C4-2B (cell line): ENCODE measurements at regions not wholly inside any gene's neighbourhood (a gene's known extent, or its start where the extent isn't known, plus 50 kb on each side); places are given as distances from the start of the nearest gene placed in this dataset.

Source experiments
- H3K27ac ChIP-seq: fragments of 450-650 bp; 2 replicates; pipeline ENCODE4 v1.5.1; 2017
- CTCF ChIP-seq: fragments of 450-650 bp; conservative IDR thresholded peaks from 2 replicates; pipeline ENCODE4 v1.5.1; 2017; ENCODE audit warnings: mild to moderate bottlenecking
- ZFX ChIP-seq: fragments of 450-650 bp; IDR thresholded peaks from 2 replicates; pipeline ENCODE4 v1.6.1; 2017

GRCh38 chr14:26067341-26067740, 530.5 kb downstream of the NOVA1 start:
- TF ChIP-seq CTCF: no peak
- TF ChIP-seq ZFX: no peak

GRCh38 chr14:26056036-26056616, 541.7 kb downstream of the NOVA1 start:
- H3K27ac ChIP-seq: no peak overlapping the region
- no peak for TF ChIP-seq CTCF
- no peak for TF ChIP-seq ZFX

More at GRCh38 chr14:26067341-26067740, 530.5 kb downstream of the NOVA1 start:
- no peak overlapping the region for H3K27ac ChIP-seq

GRCh38 chr14:26032348-26032747, 565.5 kb downstream of the NOVA1 start:
- H3K27ac ChIP-seq: no peak overlapping the region
- TF ChIP-seq CTCF (no peak), ZFX (no peak)

- H3K27ac ChIP-seq: no peak overlapping the region
- TF ChIP-seq CTCF (no peak), ZFX (no peak)
Measured at GRCh38 chr14:26026384-26026783, 571.4 kb downstream of the NOVA1 start.

GRCh38 chr14:26023967-26024366, 573.9 kb downstream of the NOVA1 start:
- no peak overlapping the region for H3K27ac ChIP-seq
- TF ChIP-seq ZFX: no peak
- TF ChIP-seq CTCF: no peak

- TF ChIP-seq ZFX (no peak), CTCF (no peak)
- no peak overlapping the region for H3K27ac ChIP-seq
Measured at GRCh38 chr14:26021759-26022158, 576.1 kb downstream of the NOVA1 start.

GRCh38 chr14:26017270-26017669, 580.6 kb downstream of the NOVA1 start:
- H3K27ac ChIP-seq: no peak overlapping the region
- TF ChIP-seq CTCF (no peak), ZFX (no peak)
